Thyroid gland (tissue), 4 donors: ENCODE measurements at regions not wholly inside any gene's neighbourhood (a gene's known extent, or its start where the extent isn't known, plus 50 kb on each side); places are given as distances from the start of the nearest gene placed in this dataset.
A peak's percentile ranks its signal among the peaks of the same experiment; 100 is the strongest.

Experiments
- DNase-seq, 2 donors: peaks; one replicate each; pipeline ENCODE4 v3.0.0-alpha.2; 2019
- H3K27ac ChIP-seq, 3 donors: fragments of 200-600 bp; sonication (generic); 1 replicate in 2 of 3; 2 replicates in 1 of 3; pipeline ENCODE4 v1.5.1; 2016 to 2019; ENCODE audit warnings: mild to moderate bottlenecking in 1 of 3, moderate library complexity in 1 of 3
- H3K27me3 ChIP-seq: fragments of 200-600 bp; sonication (generic); one replicate; pipeline ENCODE4 v1.5.1; 2019
- H3K36me3 ChIP-seq, 2 donors: fragments of 200-600 bp; sonication (generic); one replicate each; pipeline ENCODE4 v1.5.1; 2016 to 2019
- H3K4me1 ChIP-seq, 2 donors: fragments of 200-600 bp; sonication (generic); one replicate each; pipeline ENCODE4 v1.5.1; 2017 to 2019
- H3K4me3 ChIP-seq, 3 donors: fragments of 200-600 bp; sonication (generic); replicated peaks in 1 of 3; 1 replicate in 2 of 3; 2 replicates in 1 of 3; pipeline ENCODE4 v1.5.1; 2016; ENCODE audit warnings: mild to moderate bottlenecking in 1 of 3
- H3K9me3 ChIP-seq: fragments of 200-600 bp; sonication (generic); one replicate; pipeline ENCODE4 v1.5.1; 2017
- POLR2A ChIP-seq, 2 donors: fragments of 450-650 bp; IDR thresholded peaks; one replicate each; pipeline ENCODE4 v1.6.1; 2017; ENCODE audit warnings: antibody characterized with exemption in 2 of 2, mild to moderate bottlenecking in 2 of 2, moderate library complexity in 1 of 2
- WGBS, 2 donors: methylation state at CpG; one replicate each; pipeline ENCODE4 v1.1.5; 2017; 5-methylcytosine and 5-hydroxymethylcytosine counted together
- intact Hi-C: fragments of 100-400 bp; cut with DNase I; formaldehyde crosslinking; loops from one replicate; pipeline ENCODE4 v1.15.1; 2023
- TF ChIP-seq, protein P1 (sequence below), 6 experiments: fragments of 200-600 bp in 3 of 6; fragments of 450-650 bp in 3 of 6; sonication (generic) in 3 of 6; IDR thresholded peaks; one replicate each; pipeline ENCODE4 v1.5.1; 2016 to 2019; ENCODE audit warnings: antibody characterized with exemption in 6 of 6, mild to moderate bottlenecking in 2 of 6, inconsistent platforms in 1 of 6, moderate library complexity in 1 of 6

DNA sequence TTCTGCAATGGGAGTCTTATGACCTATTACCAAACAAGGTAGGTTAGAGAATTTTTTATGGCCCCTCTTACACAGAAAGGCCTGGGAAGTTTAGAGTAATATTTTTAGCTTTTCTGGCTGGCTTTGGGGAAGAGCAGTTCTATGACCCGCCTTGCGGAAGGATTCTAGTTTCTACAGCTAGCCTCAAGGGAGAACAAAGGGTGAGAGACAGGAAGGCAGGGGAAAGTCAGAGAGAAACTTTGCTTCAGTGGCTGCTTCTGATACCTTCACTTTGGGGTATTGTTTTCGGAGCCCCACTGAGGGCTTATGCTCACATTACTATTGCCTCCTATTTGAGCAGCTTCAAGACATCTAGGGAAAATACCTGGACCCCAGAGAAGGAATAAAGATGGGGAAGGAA lies 80.7 kb upstream of the NUDT4 start:
- H3K27ac ChIP-seq, result no peak overlapping the region

DNA sequence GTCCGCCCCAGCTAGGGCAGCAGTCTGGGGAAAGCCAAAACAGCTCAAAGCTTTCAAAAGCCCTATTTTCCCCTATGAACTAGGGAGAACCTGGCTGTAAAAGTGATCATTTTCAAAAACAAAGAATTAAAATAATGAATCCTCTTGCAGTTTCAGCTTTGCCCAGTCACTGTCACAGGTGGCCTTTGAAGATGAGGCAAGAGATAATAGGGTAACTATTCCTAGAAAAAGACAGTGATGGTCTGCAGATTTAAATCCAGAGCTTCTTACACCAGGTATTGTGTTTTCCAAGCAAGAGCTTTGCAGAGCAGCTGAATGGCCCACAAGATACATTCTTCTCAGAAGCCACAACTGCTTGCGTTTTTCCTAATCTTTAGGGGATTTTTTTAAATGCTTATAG lies 80.2 kb upstream of the NUDT4 start:
- TF ChIP-seq, protein P1, sequence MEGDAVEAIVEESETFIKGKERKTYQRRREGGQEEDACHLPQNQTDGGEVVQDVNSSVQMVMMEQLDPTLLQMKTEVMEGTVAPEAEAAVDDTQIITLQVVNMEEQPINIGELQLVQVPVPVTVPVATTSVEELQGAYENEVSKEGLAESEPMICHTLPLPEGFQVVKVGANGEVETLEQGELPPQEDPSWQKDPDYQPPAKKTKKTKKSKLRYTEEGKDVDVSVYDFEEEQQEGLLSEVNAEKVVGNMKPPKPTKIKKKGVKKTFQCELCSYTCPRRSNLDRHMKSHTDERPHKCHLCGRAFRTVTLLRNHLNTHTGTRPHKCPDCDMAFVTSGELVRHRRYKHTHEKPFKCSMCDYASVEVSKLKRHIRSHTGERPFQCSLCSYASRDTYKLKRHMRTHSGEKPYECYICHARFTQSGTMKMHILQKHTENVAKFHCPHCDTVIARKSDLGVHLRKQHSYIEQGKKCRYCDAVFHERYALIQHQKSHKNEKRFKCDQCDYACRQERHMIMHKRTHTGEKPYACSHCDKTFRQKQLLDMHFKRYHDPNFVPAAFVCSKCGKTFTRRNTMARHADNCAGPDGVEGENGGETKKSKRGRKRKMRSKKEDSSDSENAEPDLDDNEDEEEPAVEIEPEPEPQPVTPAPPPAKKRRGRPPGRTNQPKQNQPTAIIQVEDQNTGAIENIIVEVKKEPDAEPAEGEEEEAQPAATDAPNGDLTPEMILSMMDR (IDR thresholded peaks at IDR 0.05), result no peak
- no peak for TF ChIP-seq POLR2A (IDR thresholded peaks at IDR 0.05)
- H3K4me1 ChIP-seq, result peaks cover 32 to 48% of the 10 kb centered on the region in 2 donors
- H3K27ac ChIP-seq, result no peak overlapping the region
- H3K36me3 ChIP-seq, result no peaks in the 10 kb centered on the region
- intact Hi-C loops, result no loop called here
- H3K27me3 ChIP-seq, result no peaks in the 10 kb centered on the region
- no peak for DNase-seq
- H3K9me3 ChIP-seq, result no peaks in the 10 kb centered on the region
- H3K4me3 ChIP-seq, result no peak overlapping the region
- 87 to 92% methylated on average over 2 of the region's 2 CpGs for WGBS, 2 donors

More for the DNA sequence above, 80.7 kb upstream of the NUDT4 start:
- Histone ChIP-seq H3K4me1 (peaks cover 27 to 43% of the 10 kb centered on the region in 2 donors), H3K9me3 (no peaks in the 10 kb centered on the region), H3K27me3 (no peaks in the 10 kb centered on the region), H3K36me3 (no peaks in the 10 kb centered on the region), H3K4me3 (no peak overlapping the region)
- 91 to 92% methylated on average over 3 of the region's 3 CpGs for WGBS, 2 donors
- DNase-seq, result no peak
- TF ChIP-seq POLR2A (IDR thresholded peaks at IDR 0.05), result no peak
- TF ChIP-seq, protein P1 (IDR thresholded peaks at IDR 0.05), result no peak
- intact Hi-C loops, result no loop called here

DNA sequence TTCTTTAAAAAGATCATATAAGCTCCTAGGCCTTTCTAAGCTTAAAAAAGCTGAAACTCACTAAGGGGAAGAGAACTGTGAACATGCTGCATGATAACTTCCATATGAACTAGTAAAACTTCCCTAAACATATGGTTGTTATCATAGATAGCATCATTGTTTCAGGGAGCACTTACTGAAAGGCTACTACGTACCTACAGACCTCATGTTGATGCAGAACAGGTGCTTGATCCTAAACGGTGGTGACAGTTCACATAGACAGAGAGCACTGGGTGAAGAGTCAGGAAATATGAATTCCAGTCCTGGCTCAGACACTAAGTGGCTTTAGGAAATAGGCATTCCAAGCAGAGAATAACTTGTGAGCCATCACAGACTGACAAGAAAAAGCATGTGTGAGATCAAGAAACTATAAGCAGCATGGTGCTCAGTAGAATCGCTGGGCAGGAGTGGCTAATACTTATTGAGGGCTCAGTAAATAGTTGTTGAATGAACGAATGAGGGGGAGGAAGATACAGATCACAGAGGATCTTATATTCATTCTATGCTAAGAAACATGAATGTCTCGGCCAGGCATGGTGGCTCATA lies 78.4 kb upstream of the NUDT4 start:
- Histone ChIP-seq H3K4me3 (no peak overlapping the region), H3K27me3 (no peaks in the 10 kb centered on the region), H3K9me3 (no peaks in the 10 kb centered on the region), H3K27ac (peak overlapping the region in 1 of 3 donors; percentile 94), H3K36me3 (no peaks in the 10 kb centered on the region), H3K4me1 (peaks cover 40 to 49% of the 10 kb centered on the region in 2 donors)
- intact Hi-C loops, result no loop called here
- DNase-seq, result no peak
- 83% methylated on average over 5 of the region's 5 CpGs for WGBS, 2 donors
- TF ChIP-seq, protein P1 (IDR thresholded peaks at IDR 0.05), result no peak
- no peak for TF ChIP-seq POLR2A (IDR thresholded peaks at IDR 0.05)

DNA sequence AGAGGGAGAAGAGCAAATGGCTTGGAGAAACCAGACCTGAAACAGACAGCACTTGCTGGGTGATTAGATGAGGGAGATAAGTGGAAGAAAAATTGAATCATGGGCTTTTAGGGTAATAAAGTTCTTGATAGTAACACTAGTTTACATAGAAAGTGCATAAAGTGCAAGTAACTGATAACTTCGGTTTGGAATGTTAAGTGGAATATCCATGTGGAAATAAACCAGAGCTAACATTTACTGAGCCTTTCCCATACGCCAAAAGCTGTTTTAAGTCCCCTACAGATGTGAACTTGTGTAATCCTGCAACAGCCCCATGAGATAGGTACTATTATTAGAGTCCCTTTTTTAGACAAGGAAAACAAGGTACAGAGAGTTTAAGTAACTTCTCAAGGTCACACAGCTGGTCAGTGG lies 77.1 kb upstream of the NUDT4 start:
- Histone ChIP-seq H3K36me3 (no peaks in the 10 kb centered on the region), H3K27ac (peak overlapping the region; percentile 2 to 94 (median 83)), H3K27me3 (no peaks in the 10 kb centered on the region), H3K9me3 (no peaks in the 10 kb centered on the region), H3K4me1 (peaks cover 40 to 49% of the 10 kb centered on the region in 2 donors), H3K4me3 (no peak overlapping the region)
- intact Hi-C loops, result no loop called here
- 46 to 55% methylated on average over 2 of the region's 2 CpGs for WGBS, 2 donors
- TF ChIP-seq, protein P1 (IDR thresholded peaks at IDR 0.05), result no peak
- TF ChIP-seq POLR2A (IDR thresholded peaks at IDR 0.05), result no peak
- DNase-seq, result no peak

DNA sequence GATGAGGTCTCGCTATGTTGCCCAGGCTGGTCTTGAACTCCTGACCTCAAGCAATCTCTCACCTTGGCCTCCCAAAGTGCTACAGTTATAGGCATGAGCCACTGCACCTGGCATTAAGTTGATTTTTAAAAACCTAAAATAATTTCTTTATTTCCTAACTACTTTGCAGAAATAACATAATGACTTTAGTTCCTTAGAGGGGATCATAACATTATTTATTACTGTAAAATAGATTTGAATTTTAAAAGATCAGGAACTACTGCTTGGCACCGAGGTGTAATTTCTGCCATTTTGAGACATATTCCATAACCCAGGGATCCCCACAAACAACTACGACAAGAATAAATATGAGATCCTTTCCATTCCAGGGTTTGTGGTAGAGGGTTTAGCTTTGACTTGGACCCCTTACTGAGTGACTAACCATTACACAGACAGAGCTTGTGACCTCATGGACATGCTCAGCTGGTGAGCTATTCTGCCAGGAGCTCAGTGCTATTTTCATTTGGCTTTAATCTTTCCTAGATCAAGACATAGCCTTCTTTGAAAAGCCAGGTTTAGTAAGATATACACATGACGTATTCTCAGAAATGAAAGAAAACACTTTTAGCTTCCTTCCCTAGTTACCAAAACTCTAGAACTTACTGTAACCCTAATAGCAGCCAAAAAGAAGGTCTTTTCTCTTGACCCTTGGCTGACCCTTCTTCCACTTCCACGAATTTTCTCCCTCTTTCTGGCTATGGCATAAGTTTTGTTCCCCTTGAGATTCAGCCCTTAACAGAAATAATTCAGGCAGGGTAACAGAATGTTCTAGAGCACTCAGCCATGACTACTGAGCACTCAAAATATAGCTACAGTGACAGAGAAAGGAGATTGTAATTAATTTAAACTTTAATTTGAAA lies 75.1 kb upstream of the NUDT4 start:
- H3K27ac ChIP-seq, result peak overlapping the region; percentile 83 to 94 (median 94)
- intact Hi-C loops, result no loop called here
- TF ChIP-seq, protein P1 (IDR thresholded peaks at IDR 0.05), result no peak
- TF ChIP-seq POLR2A (IDR thresholded peaks at IDR 0.05), result peak in 1 of 2 donors; percentile 36
- WGBS, 2 donors, result 53% methylated on average over 5 of the region's 5 CpGs
- no peaks in the 10 kb centered on the region for H3K36me3 ChIP-seq
- no peaks in the 10 kb centered on the region for H3K27me3 ChIP-seq
- peak; percentile 55 to 57 for DNase-seq
- no peaks in the 10 kb centered on the region for H3K9me3 ChIP-seq
- no peak overlapping the region for H3K4me3 ChIP-seq
- peaks cover 40 to 47% of the 10 kb centered on the region in 2 donors for H3K4me1 ChIP-seq
